Kidney (tissue), 13 donors: ENCODE measurements at regions not wholly inside any gene's neighbourhood (a gene's known extent, or its start where the extent isn't known, plus 50 kb on each side); places are given as distances from the start of the nearest gene placed in this dataset.
A peak's percentile ranks its signal among the peaks of the same experiment; 100 is the strongest.

ENCODE experiments used
- DNase-seq, 5 donors: peaks; one replicate each; pipeline ENCODE4 v3.0.0-alpha.2; 2013 to 2020
- FAIRE-seq: peaks from 2 replicates; lab custom pipeline; 2012; peaks lifted over from hg19 to GRCh38; lab: Jason Lieb, UNC
- H3K27ac ChIP-seq, 2 donors: one replicate each; pipeline ENCODE4 v1.7.0; 2013; ENCODE audit warnings: low read depth in 2 of 2, low read length in 2 of 2, inconsistent platforms in 1 of 2
- H3K27me3 ChIP-seq: one replicate; pipeline ENCODE4 v1.7.1; 2013; ENCODE audit warnings: low read length, inconsistent platforms; ENCODE audit not compliant: control insufficient read depth, insufficient read depth
- H3K36me3 ChIP-seq, 3 donors: one replicate each; pipeline versions ENCODE4 v1.7.0 to v1.7.1; 2013; ENCODE audit warnings: low read length in 3 of 3, control low read depth in 1 of 3, inconsistent platforms in 1 of 3; ENCODE audit not compliant: insufficient read depth in 3 of 3, control insufficient read depth in 2 of 3
- H3K4me1 ChIP-seq, 3 donors: one replicate each; pipeline versions ENCODE4 v1.7.0 to v1.7.1; 2013; ENCODE audit warnings: low read length in 3 of 3, inconsistent platforms in 1 of 3, low read depth in 1 of 3; ENCODE audit not compliant: control insufficient read depth in 2 of 3, insufficient read depth in 2 of 3
- H3K4me3 ChIP-seq, 3 donors: one replicate each; pipeline versions ENCODE4 v1.7.0 to v1.8.1; 2013; ENCODE audit warnings: low read length in 3 of 3, control low read depth in 1 of 3, inconsistent platforms in 1 of 3
- H3K9ac ChIP-seq, 3 donors: one replicate each; pipeline versions ENCODE4 v1.7.0 to v1.7.1; 2013; ENCODE audit warnings: low read length in 3 of 3, control low read depth in 1 of 3, inconsistent platforms in 1 of 3
- H3K9me3 ChIP-seq, 3 donors: one replicate each; pipeline versions ENCODE4 v1.7.0 to v1.7.1; 2013; ENCODE audit warnings: low read length in 3 of 3, control low read depth in 1 of 3, inconsistent platforms in 1 of 3; ENCODE audit not compliant: control insufficient read depth in 2 of 3, insufficient read depth in 1 of 3
- CTCF ChIP-seq: IDR thresholded peaks from 3 replicates; pipeline ENCODE4 v1.5.1; 2012; ENCODE audit warnings: mild to moderate bottlenecking, moderate library complexity, borderline replicate concordance; ENCODE audit not compliant: insufficient read depth; ENCODE audit errors: extremely low read depth
- intact Hi-C: fragments of 100-400 bp; cut with DNase I; formaldehyde crosslinking; loops from one replicate; pipeline ENCODE4 v1.11.1; 2022
- donor health status: control.
- donor health status: control.
- donor health status: control.
- donor health status: control.
- donor health status: control.
- donor health status: DM: yes; HTN: yes; CAD: no.
- donor health status: Normal renal cell carcinoma (clear cell type).

GRCh38 chrX:28189011-28189410 is 207.8 kb upstream of the DCAF8L1 start:
- DNase-seq (no peak), FAIRE-seq (peak; percentile 60)
- no peak for TF ChIP-seq CTCF
- Histone ChIP-seq H3K36me3 (no peaks in the 10 kb centered on the region), H3K9me3 (no peaks in the 10 kb centered on the region), H3K4me1 (no peaks in the 10 kb centered on the region), H3K9ac (no peak overlapping the region), H3K4me3 (no peak overlapping the region), H3K27ac (no peak overlapping the region), H3K27me3 (no peaks in the 10 kb centered on the region)
- intact Hi-C loops = no loop called here

GRCh38 chrX:28188526-28188925 is 207.3 kb upstream of the DCAF8L1 start:
- H3K27me3 ChIP-seq = no peaks in the 10 kb centered on the region
- no peaks in the 10 kb centered on the region for H3K9me3 ChIP-seq
- no peaks in the 10 kb centered on the region for H3K36me3 ChIP-seq
- no peak overlapping the region for H3K9ac ChIP-seq
- intact Hi-C loops = no loop called here
- no peak for DNase-seq
- H3K27ac ChIP-seq = no peak overlapping the region
- H3K4me1 ChIP-seq = no peaks in the 10 kb centered on the region
- H3K4me3 ChIP-seq = no peak overlapping the region
- FAIRE-seq = no peak
- no peak for TF ChIP-seq CTCF

GRCh38 chrX:28180096-28180495 is 198.8 kb upstream of the DCAF8L1 start:
- no peak for FAIRE-seq
- Histone ChIP-seq H3K4me1 (no peaks in the 10 kb centered on the region), H3K4me3 (no peak overlapping the region), H3K36me3 (no peaks in the 10 kb centered on the region), H3K27ac (no peak overlapping the region), H3K9ac (no peak overlapping the region), H3K9me3 (no peaks in the 10 kb centered on the region), H3K27me3 (no peaks in the 10 kb centered on the region)
- DNase-seq = peak in 1 of 5 donors; percentile 9
- intact Hi-C loops = no loop called here
- no peak for TF ChIP-seq CTCF

GRCh38 chrX:28178206-28178605 is 197.0 kb upstream of the DCAF8L1 start:
- Histone ChIP-seq H3K9me3 (no peaks in the 10 kb centered on the region), H3K4me1 (no peaks in the 10 kb centered on the region), H3K9ac (no peak overlapping the region), H3K27ac (no peak overlapping the region), H3K4me3 (no peak overlapping the region), H3K36me3 (no peaks in the 10 kb centered on the region), H3K27me3 (no peaks in the 10 kb centered on the region)
- no peak for FAIRE-seq
- intact Hi-C loops = no loop called here
- no peak for DNase-seq
- TF ChIP-seq CTCF = no peak
